22Rv1 (cell line): ENCODE measurements at regions not wholly inside any gene's neighbourhood (a gene's known extent, or its start where the extent isn't known, plus 50 kb on each side); places are given as distances from the start of the nearest gene placed in this dataset.

Experiments
- H3K27ac ChIP-seq: fragments of 450-650 bp; 2 replicates; pipeline ENCODE4 v1.5.1; 2017
- CTCF ChIP-seq: fragments of 450-650 bp; IDR thresholded peaks from 2 replicates; pipeline ENCODE4 v1.5.1; 2017; ENCODE audit warnings: mild to moderate bottlenecking
- ZFX ChIP-seq: fragments of 450-650 bp; IDR thresholded peaks from 2 replicates; pipeline ENCODE4 v1.6.1; 2017; ENCODE audit warnings: antibody characterized with exemption, borderline replicate concordance

GRCh38 chr3:191792580-191792979, 331.6 kb downstream of the PYDC2 start:
- no peak overlapping the region for H3K27ac ChIP-seq
- no peak for TF ChIP-seq ZFX
- no peak for TF ChIP-seq CTCF

GRCh38 chr3:191795196-191795595, 334.2 kb downstream of the PYDC2 start:
- no peak for TF ChIP-seq ZFX
- no peak for TF ChIP-seq CTCF
- no peak overlapping the region for H3K27ac ChIP-seq

- H3K27ac ChIP-seq = no peak overlapping the region
- TF ChIP-seq ZFX (no peak), CTCF (no peak)
Measured at GRCh38 chr3:191797271-191797670, 336.3 kb downstream of the PYDC2 start.

- no peak overlapping the region for H3K27ac ChIP-seq
- TF ChIP-seq CTCF (no peak), ZFX (no peak)
Measured at GRCh38 chr3:191802671-191803070, 341.7 kb downstream of the PYDC2 start.

GRCh38 chr3:191804935-191805334, 344.0 kb downstream of the PYDC2 start:
- TF ChIP-seq ZFX (no peak), CTCF (no peak)
- H3K27ac ChIP-seq = no peak overlapping the region

- no peak for TF ChIP-seq ZFX
- no peak for TF ChIP-seq CTCF
Measured at GRCh38 chr3:191808073-191808472, 347.1 kb downstream of the PYDC2 start.

GRCh38 chr3:191809326-191809949, 348.5 kb downstream of the PYDC2 start:
- no peak for TF ChIP-seq CTCF
- no peak for TF ChIP-seq ZFX
- no peak overlapping the region for H3K27ac ChIP-seq

More at GRCh38 chr3:191808073-191808472, 347.1 kb downstream of the PYDC2 start:
- H3K27ac ChIP-seq = no peak overlapping the region
